ENCODE measurements at regions not wholly inside any gene's neighbourhood (a gene's known extent, or its start where the extent isn't known, plus 50 kb on each side); places are given as distances from the start of the nearest gene placed in this dataset.

DNA sequence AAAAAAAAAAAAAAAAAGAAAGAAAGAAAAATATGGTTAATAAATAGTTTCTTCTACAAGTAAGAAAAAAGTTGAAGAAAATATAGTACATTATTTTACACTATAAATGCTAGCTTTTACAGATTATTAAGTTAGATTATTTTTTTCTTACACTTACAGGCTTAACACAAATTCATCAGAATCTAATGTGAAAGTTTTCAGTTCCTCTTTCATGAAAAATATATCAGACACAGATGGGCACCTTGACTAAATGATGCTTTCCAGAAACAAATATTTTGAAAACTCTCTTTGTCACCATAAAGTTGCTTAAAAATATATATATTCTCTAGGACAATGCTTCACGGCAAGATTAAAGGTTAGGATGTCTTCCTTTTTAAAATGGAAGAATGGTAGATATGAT lies 321.8 kb upstream of the HSF2 start:
- TF ChIP-seq SRF (CRISPR knock-in tag; IDR thresholded peaks at IDR 0.05), result no peak
- no peak for TF ChIP-seq POLR2AphosphoS5 (IDR thresholded peaks at IDR 0.05; ENCODE audit: control insufficient read depth, insufficient read depth, low read depth, low read length)
- no peak for TF ChIP-seq TAF1 (IDR thresholded peaks at IDR 0.05; ENCODE audit: control insufficient read depth, extremely low read depth, insufficient read depth, low read length, severe bottlenecking)
- TF ChIP-seq NR1H2 (CRISPR knock-in tag; IDR thresholded peaks at IDR 0.05), result no peak
- no peak for TF ChIP-seq PML (IDR thresholded peaks at IDR 0.05; ENCODE audit: low read length)
- TF ChIP-seq CREB1 (IDR thresholded peaks at IDR 0.05), result no peak
- TF ChIP-seq CREB1 (CRISPR knock-in tag; IDR thresholded peaks at IDR 0.05), result no peak
- no peak for TF ChIP-seq SREBF2 (CRISPR knock-in tag; IDR thresholded peaks at IDR 0.05)
- no peak for TF ChIP-seq NCOA4 (IDR thresholded peaks at IDR 0.05; ENCODE audit: partially characterized antibody)
- TF ChIP-seq RAD51 (IDR thresholded peaks at IDR 0.05; ENCODE audit: borderline replicate concordance, low read depth), result no peak
- TF ChIP-seq, protein P1, sequence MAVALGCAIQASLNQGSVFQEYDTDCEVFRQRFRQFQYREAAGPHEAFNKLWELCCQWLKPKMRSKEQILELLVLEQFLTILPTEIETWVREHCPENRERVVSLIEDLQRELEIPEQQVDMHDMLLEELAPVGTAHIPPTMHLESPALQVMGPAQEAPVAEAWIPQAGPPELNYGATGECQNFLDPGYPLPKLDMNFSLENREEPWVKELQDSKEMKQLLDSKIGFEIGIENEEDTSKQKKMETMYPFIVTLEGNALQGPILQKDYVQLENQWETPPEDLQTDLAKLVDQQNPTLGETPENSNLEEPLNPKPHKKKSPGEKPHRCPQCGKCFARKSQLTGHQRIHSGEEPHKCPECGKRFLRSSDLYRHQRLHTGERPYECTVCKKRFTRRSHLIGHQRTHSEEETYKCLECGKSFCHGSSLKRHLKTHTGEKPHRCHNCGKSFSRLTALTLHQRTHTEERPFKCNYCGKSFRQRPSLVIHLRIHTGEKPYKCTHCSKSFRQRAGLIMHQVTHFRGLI (CRISPR knock-in tag; IDR thresholded peaks at IDR 0.05), result no peak
- TF ChIP-seq ZNF583 (CRISPR knock-in tag; IDR thresholded peaks at IDR 0.05), result no peak
- no peak for TF ChIP-seq EGR1 (conservative IDR thresholded peaks at IDR 0.05)
- no peak for TF ChIP-seq POLR2A (conservative IDR thresholded peaks at IDR 0.05)
- TF ChIP-seq, protein P2, sequence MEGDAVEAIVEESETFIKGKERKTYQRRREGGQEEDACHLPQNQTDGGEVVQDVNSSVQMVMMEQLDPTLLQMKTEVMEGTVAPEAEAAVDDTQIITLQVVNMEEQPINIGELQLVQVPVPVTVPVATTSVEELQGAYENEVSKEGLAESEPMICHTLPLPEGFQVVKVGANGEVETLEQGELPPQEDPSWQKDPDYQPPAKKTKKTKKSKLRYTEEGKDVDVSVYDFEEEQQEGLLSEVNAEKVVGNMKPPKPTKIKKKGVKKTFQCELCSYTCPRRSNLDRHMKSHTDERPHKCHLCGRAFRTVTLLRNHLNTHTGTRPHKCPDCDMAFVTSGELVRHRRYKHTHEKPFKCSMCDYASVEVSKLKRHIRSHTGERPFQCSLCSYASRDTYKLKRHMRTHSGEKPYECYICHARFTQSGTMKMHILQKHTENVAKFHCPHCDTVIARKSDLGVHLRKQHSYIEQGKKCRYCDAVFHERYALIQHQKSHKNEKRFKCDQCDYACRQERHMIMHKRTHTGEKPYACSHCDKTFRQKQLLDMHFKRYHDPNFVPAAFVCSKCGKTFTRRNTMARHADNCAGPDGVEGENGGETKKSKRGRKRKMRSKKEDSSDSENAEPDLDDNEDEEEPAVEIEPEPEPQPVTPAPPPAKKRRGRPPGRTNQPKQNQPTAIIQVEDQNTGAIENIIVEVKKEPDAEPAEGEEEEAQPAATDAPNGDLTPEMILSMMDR (IDR thresholded peaks at IDR 0.05 in 2 of 3, conservative IDR thresholded peaks at IDR 0.05 in 1 of 3; ENCODE audit: insufficient read depth in 2 of 3, low read depth in 1 of 3, low read length in 3 of 3), result no peak

Data from K562 (cell line).